ENCODE measurements at regions not wholly inside any gene's neighbourhood (a gene's known extent, or its start where the extent isn't known, plus 50 kb on each side); places are given as distances from the start of the nearest gene placed in this dataset.

DNA sequence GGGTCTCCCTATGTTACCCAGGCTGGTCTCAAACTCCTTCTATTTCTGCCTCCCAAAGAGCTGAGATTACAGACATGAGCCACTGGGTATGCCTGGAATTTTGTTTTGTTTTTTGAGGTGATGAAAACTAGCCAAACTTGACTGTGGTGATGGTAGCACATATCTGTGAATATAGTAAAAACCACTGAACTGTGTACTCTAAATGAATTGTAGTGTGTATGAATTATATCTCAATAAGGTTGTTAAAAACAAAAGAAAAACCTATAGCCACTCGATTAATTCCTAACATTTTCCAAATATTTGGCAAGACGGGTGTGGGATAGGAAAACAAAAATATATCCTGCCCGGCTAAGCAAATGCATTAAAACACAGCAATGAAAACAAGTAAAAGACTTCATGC, 1302.3 kb upstream of the CHAC2 start:
- H3K27me3 ChIP-seq (ENCODE audit: control insufficient read depth, insufficient read depth, low read length) = peaks cover 8% of the 10 kb centered on the region
- no peak overlapping the region for H3K4me3 ChIP-seq (ENCODE audit: low read length)
- H3K9ac ChIP-seq (ENCODE audit: low read length) = no peak overlapping the region
- H3K4me1 ChIP-seq (ENCODE audit: control insufficient read depth, low read depth, low read length) = peaks cover 8% of the 10 kb centered on the region
- no peaks in the 10 kb centered on the region for H3K9me3 ChIP-seq (ENCODE audit: control insufficient read depth, low read depth, low read length)
- no peak overlapping the region for H3K27ac ChIP-seq (ENCODE audit: low read length)
- no peaks in the 10 kb centered on the region for H3K36me3 ChIP-seq (ENCODE audit: control insufficient read depth, low read depth, low read length)

DNA sequence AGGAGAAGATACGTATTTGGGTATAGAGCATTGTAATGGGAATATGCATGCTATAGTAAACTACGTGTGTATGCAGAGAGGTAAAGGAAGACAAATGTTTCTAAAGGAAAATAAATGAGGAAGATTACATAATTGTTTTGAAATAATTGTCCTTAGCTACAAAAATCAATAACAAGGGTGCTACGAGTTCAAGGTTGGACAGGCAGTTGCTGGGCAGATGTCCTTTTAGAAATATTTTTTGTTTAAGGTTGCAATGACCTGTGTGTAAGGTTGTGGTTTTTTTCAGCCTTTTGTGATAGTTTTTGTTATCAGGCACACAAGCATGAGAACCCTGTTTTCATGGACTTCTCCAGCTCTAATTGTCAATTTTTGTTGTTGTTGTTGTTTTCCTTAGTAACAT, 1304.1 kb upstream of the CHAC2 start:
- H3K4me3 ChIP-seq (ENCODE audit: low read length) = no peak overlapping the region
- H3K36me3 ChIP-seq (ENCODE audit: control insufficient read depth, low read depth, low read length) = no peaks in the 10 kb centered on the region
- H3K4me1 ChIP-seq (ENCODE audit: control insufficient read depth, low read depth, low read length) = peaks cover 9% of the 10 kb centered on the region
- H3K27ac ChIP-seq (ENCODE audit: low read length) = no peak overlapping the region
- no peak overlapping the region for H3K9ac ChIP-seq (ENCODE audit: low read length)
- H3K27me3 ChIP-seq (ENCODE audit: control insufficient read depth, insufficient read depth, low read length) = peaks cover 8% of the 10 kb centered on the region
- no peaks in the 10 kb centered on the region for H3K9me3 ChIP-seq (ENCODE audit: control insufficient read depth, low read depth, low read length)

DNA sequence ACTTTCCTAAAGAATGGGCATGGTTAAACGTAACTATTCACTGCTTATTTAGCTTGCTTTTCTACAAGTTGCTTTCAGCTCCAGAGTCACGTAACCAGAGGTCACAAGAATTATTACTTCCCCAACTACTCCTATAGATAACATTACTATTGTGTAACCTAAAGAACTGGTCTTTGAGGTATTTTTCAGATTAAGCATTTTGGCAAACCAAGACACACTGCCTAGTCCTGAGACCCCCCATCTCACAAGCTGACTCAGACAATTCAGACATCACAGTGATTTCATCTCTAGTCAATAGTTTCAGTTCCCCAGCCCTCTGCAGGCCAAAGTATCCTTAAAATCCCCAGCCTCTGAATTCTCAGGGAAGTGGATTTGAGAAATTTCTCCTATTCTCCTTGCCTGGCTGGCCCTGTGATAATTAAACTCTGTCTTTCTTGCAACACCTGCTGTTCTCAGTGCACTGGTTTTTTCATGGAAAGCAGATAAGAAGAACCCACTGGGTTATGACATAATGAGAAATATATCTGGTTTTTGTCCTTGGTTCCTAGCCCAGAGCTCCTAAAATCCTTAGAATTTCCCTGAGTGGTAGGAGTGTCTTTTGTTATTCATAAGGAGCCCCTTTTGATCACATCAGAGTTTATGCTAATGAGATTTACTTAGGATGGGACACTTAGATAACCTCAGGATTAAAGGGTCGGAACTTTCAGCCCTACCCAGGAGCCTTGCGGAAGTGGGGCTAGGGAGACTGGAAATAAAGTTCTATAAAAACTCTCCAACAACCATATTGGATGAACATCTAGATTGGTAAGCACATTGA, 1310.8 kb upstream of the CHAC2 start:
- no peak overlapping the region for H3K9ac ChIP-seq (ENCODE audit: low read length)

DNA sequence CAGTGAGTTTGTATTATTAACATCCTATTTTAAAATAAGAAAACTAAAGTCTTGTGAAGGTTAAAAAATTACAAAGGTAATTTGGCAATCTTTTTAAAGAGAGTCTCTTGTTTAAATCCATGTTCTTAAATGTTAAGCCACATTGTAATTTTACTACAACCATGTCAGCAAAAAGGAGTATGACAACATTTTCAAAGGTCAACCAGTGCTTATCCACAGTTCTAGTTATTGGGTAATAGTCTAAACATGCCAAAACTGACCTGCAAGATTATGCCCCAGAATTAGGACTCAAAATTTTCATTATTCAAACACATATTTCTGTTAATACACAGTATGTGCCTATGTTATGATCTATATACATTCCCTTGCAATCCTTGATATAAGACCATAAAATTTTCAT, 1312.6 kb upstream of the CHAC2 start:
- no peaks in the 10 kb centered on the region for H3K9me3 ChIP-seq (ENCODE audit: control insufficient read depth, low read depth, low read length)
- H3K27me3 ChIP-seq (ENCODE audit: control insufficient read depth, insufficient read depth, low read length) = no peaks in the 10 kb centered on the region
- no peak overlapping the region for H3K9ac ChIP-seq (ENCODE audit: low read length)
- no peak overlapping the region for H3K4me3 ChIP-seq (ENCODE audit: low read length)
- H3K4me1 ChIP-seq (ENCODE audit: control insufficient read depth, low read depth, low read length) = peaks cover 20% of the 10 kb centered on the region
- no peak overlapping the region for H3K27ac ChIP-seq (ENCODE audit: low read length)
- no peaks in the 10 kb centered on the region for H3K36me3 ChIP-seq (ENCODE audit: control insufficient read depth, low read depth, low read length)

More for the DNA sequence above, 1310.8 kb upstream of the CHAC2 start:
- H3K4me1 ChIP-seq (ENCODE audit: control insufficient read depth, low read depth, low read length) = peaks cover 20% of the 10 kb centered on the region
- H3K27ac ChIP-seq (ENCODE audit: low read length) = no peak overlapping the region
- no peaks in the 10 kb centered on the region for H3K9me3 ChIP-seq (ENCODE audit: control insufficient read depth, low read depth, low read length)
- no peak overlapping the region for H3K4me3 ChIP-seq (ENCODE audit: low read length)
- no peaks in the 10 kb centered on the region for H3K27me3 ChIP-seq (ENCODE audit: control insufficient read depth, insufficient read depth, low read length)
- no peaks in the 10 kb centered on the region for H3K36me3 ChIP-seq (ENCODE audit: control insufficient read depth, low read depth, low read length)

DNA sequence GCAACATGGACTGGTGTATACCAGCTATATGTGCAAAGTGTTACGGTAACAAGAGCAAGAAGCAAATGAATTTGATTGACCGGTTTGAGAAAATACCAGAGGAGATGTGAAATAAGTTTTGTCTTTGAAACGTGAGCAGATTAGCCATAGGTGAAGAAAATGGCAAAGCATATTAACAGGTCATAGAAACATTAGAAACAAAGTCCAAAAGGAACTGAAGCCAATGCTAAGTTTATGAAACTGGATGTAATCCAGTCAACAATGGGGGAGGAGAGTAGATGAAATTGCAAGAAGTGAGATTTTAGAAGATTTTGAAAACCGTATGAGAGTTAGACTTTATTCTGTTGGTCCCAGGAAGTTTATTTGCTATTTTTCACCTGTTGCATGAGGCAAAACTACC, 1315.4 kb upstream of the CHAC2 start:
- no peak overlapping the region for H3K9ac ChIP-seq (ENCODE audit: low read length)
- H3K27me3 ChIP-seq (ENCODE audit: control insufficient read depth, insufficient read depth, low read length) = no peaks in the 10 kb centered on the region
- peaks cover 11% of the 10 kb centered on the region for H3K4me1 ChIP-seq (ENCODE audit: control insufficient read depth, low read depth, low read length)
- H3K4me3 ChIP-seq (ENCODE audit: low read length) = no peak overlapping the region
- no peak overlapping the region for H3K27ac ChIP-seq (ENCODE audit: low read length)
- no peaks in the 10 kb centered on the region for H3K36me3 ChIP-seq (ENCODE audit: control insufficient read depth, low read depth, low read length)
- H3K9me3 ChIP-seq (ENCODE audit: control insufficient read depth, low read depth, low read length) = no peaks in the 10 kb centered on the region

DNA sequence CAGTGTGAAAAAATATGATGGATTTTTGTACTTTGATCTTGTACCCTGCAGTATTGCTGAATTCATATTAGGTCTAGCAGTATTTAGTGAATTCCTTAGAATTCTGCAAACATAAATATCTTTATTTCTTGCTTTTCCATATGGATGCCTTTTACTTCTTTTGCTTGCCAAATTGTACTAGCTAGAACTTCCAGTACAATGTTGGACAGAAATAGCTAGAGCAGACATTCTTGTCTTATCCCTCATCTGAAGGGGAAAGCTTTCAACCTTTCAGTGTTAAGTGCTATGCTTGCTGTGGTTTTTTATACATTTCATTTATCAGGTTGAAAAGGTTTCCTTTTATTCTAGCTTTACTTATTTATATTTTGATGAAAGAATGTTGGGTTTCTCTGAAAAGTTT, 1321.9 kb upstream of the CHAC2 start:
- Histone ChIP-seq H3K4me3 (ENCODE audit: low read length) (no peak overlapping the region), H3K27me3 (ENCODE audit: control insufficient read depth, insufficient read depth, low read length) (no peaks in the 10 kb centered on the region), H3K9me3 (ENCODE audit: control insufficient read depth, low read depth, low read length) (no peaks in the 10 kb centered on the region), H3K4me1 (ENCODE audit: control insufficient read depth, low read depth, low read length) (peaks cover 8% of the 10 kb centered on the region), H3K36me3 (ENCODE audit: control insufficient read depth, low read depth, low read length) (no peaks in the 10 kb centered on the region), H3K9ac (ENCODE audit: low read length) (no peak overlapping the region), H3K27ac (ENCODE audit: low read length) (no peak overlapping the region)

DNA sequence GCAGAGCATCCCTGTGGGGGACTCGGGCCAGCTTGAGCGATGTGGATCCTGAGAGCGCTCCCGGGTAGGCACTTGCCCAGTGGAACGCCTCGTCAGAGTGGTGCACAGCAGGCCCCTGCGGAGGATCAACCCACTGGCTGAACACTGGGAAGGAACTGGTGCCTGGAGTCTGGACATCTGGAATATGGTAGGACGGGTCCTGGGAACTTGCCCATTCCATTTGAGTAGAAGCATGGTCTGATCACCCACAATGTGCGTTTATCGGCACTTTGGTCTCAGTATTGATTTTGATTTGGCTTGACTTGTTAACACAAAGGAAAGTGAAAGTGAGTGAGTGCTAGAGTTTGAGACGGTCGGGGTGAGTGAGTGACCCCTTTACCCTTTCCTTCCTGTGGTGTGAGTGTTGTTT, 1336.2 kb upstream of the CHAC2 start:
- no peak overlapping the region for H3K9ac ChIP-seq (ENCODE audit: low read length)
- no peaks in the 10 kb centered on the region for H3K36me3 ChIP-seq (ENCODE audit: control insufficient read depth, low read depth, low read length)

DNA sequence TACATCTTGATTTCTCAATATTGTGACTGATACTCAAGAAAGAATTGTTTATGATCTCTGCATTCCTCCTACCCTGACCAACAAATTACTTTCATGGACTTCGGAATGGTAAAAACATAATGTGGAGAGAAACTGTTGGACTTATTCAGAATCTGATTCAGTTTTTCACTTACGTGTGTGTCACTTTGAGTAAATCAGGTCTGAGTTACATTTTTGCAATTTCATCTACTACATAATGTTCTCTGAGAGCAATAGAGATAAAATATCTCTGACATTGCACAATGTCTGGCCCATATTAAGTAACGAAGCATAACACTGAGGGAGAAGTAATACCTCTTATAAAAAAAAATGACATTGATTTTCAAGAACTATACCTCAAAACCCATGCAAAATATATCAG, 1337.9 kb upstream of the CHAC2 start:
- no peaks in the 10 kb centered on the region for H3K36me3 ChIP-seq (ENCODE audit: control insufficient read depth, low read depth, low read length)
- no peak overlapping the region for H3K9ac ChIP-seq (ENCODE audit: low read length)
- H3K4me1 ChIP-seq (ENCODE audit: control insufficient read depth, low read depth, low read length) = peaks cover 8% of the 10 kb centered on the region
- H3K9me3 ChIP-seq (ENCODE audit: control insufficient read depth, low read depth, low read length) = no peaks in the 10 kb centered on the region
- H3K27me3 ChIP-seq (ENCODE audit: control insufficient read depth, insufficient read depth, low read length) = no peaks in the 10 kb centered on the region
- no peak overlapping the region for H3K4me3 ChIP-seq (ENCODE audit: low read length)
- no peak overlapping the region for H3K27ac ChIP-seq (ENCODE audit: low read length)

More for the DNA sequence above, 1336.2 kb upstream of the CHAC2 start:
- Histone ChIP-seq H3K27ac (ENCODE audit: low read length) (no peak overlapping the region), H3K27me3 (ENCODE audit: control insufficient read depth, insufficient read depth, low read length) (no peaks in the 10 kb centered on the region), H3K4me1 (ENCODE audit: control insufficient read depth, low read depth, low read length) (peaks cover 8% of the 10 kb centered on the region), H3K4me3 (ENCODE audit: low read length) (no peak overlapping the region), H3K9me3 (ENCODE audit: control insufficient read depth, low read depth, low read length) (no peaks in the 10 kb centered on the region)

DNA sequence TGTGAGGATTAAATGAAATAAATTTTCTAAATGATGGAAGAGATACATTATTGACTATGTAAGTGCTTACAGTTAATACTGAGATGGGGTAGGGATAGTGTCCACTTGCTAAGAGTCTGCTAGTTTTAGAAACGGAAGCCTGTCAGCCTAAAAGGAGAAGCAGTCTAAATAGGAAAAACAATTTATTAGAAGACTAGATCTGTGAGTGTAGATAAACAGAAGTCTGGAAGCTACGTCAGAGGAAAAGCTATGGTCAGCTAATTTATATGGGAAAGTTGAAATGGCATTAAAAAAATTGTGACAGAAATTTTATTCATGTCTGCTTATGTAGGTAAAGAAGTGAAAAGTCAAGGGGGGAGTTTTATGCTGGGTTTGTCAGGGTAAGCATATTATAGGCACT, 1338.4 kb upstream of the CHAC2 start:
- Histone ChIP-seq H3K4me3 (ENCODE audit: low read length) (no peak overlapping the region), H3K27ac (ENCODE audit: low read length) (no peak overlapping the region), H3K4me1 (ENCODE audit: control insufficient read depth, low read depth, low read length) (peaks cover 8% of the 10 kb centered on the region), H3K27me3 (ENCODE audit: control insufficient read depth, insufficient read depth, low read length) (no peaks in the 10 kb centered on the region), H3K36me3 (ENCODE audit: control insufficient read depth, low read depth, low read length) (no peaks in the 10 kb centered on the region), H3K9ac (ENCODE audit: low read length) (no peak overlapping the region), H3K9me3 (ENCODE audit: control insufficient read depth, low read depth, low read length) (no peaks in the 10 kb centered on the region)

DNA sequence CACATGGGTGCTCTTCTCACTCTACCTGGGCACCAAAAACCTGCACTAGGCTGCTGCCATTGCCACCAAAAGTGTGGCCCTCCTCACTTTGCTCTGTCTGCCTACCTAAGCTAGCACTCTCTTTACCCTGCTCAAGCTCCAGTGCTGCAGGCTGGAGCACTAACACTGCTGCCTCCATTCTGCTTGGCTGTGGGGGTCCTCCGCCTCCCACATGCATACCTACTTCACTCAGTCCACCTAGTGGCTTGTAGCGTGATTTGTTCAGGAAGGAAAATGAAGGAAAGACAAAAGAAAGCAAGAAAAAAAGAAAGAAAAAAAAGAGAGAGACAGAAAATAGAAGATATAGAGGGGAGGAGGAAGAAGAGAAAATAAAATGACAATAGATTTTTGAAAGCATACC, 1339.4 kb upstream of the CHAC2 start:
- Histone ChIP-seq H3K27me3 (ENCODE audit: control insufficient read depth, insufficient read depth, low read length) (no peaks in the 10 kb centered on the region), H3K9ac (ENCODE audit: low read length) (no peak overlapping the region), H3K4me1 (ENCODE audit: control insufficient read depth, low read depth, low read length) (peaks cover 14% of the 10 kb centered on the region), H3K4me3 (ENCODE audit: low read length) (no peak overlapping the region), H3K36me3 (ENCODE audit: control insufficient read depth, low read depth, low read length) (no peaks in the 10 kb centered on the region), H3K27ac (ENCODE audit: low read length) (no peak overlapping the region), H3K9me3 (ENCODE audit: control insufficient read depth, low read depth, low read length) (no peaks in the 10 kb centered on the region)

DNA sequence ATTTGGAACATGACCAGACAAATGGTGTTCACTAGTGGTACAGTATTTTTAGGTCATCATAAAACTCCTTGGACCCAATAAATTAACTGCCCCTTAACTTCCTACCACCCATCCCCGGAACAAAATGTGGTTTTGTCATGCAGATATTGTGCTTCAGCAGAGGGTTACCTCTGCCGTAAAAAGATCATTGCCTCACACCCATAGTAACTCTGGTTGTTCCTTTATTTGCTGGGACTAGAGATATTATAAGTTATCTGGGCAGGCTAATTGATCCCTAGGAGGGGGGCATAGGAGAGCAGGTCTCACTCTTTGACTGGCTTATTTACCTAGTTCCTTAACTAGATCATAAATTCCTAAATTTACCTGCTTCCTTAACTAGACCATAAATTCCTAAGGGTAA, 1343.9 kb upstream of the CHAC2 start:
- Histone ChIP-seq H3K4me3 (ENCODE audit: low read length) (no peak overlapping the region), H3K27me3 (ENCODE audit: control insufficient read depth, insufficient read depth, low read length) (no peaks in the 10 kb centered on the region), H3K9ac (ENCODE audit: low read length) (no peak overlapping the region), H3K4me1 (ENCODE audit: control insufficient read depth, low read depth, low read length) (peaks cover 14% of the 10 kb centered on the region), H3K36me3 (ENCODE audit: control insufficient read depth, low read depth, low read length) (no peaks in the 10 kb centered on the region), H3K9me3 (ENCODE audit: control insufficient read depth, low read depth, low read length) (peaks cover 5% of the 10 kb centered on the region), H3K27ac (ENCODE audit: low read length) (no peak overlapping the region)

DNA sequence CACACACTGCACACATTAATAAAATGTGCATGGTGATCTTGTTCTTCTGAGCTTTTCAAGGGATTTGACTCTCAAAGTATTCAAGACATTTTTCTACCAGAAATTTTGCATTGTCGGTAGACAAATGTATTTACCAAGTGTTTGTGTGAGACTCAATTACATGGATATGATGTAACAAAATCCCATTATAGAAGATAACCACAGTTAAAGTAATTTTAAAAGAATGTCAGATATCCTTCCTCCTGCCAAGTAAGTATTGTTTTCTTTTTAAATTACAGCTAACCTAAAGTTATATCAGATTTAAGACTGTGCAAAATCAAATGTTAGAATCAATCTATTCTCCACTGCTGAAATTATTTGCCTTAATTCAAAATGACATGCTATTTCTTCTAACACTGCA, 1344.5 kb upstream of the CHAC2 start:
- Histone ChIP-seq H3K4me1 (ENCODE audit: control insufficient read depth, low read depth, low read length) (peaks cover 9% of the 10 kb centered on the region), H3K9me3 (ENCODE audit: control insufficient read depth, low read depth, low read length) (peaks cover 5% of the 10 kb centered on the region), H3K27ac (ENCODE audit: low read length) (no peak overlapping the region), H3K36me3 (ENCODE audit: control insufficient read depth, low read depth, low read length) (no peaks in the 10 kb centered on the region), H3K4me3 (ENCODE audit: low read length) (no peak overlapping the region), H3K27me3 (ENCODE audit: control insufficient read depth, insufficient read depth, low read length) (no peaks in the 10 kb centered on the region), H3K9ac (ENCODE audit: low read length) (no peak overlapping the region)
